Right lobe of liver (tissue), 6 donors: ENCODE measurements at regions not wholly inside any gene's neighbourhood (a gene's known extent, or its start where the extent isn't known, plus 50 kb on each side); places are given as distances from the start of the nearest gene placed in this dataset.
"Not testable (repeated sequence)": the region's sequence is repeated elsewhere in the genome, so short reads cannot be mapped to it uniquely, and the experiment has no call there.

ENCODE experiments used
- ATAC-seq, 4 donors: fragments of 200-7000 bp; cut with Tn5 transposase; one replicate each; pipeline ENCODE4 v1.9.1; 2020; ENCODE audit warnings: mild to moderate bottlenecking in 4 of 4, moderate library complexity in 4 of 4
- DNase-seq, 3 donors: peaks; one replicate each; pipeline ENCODE4 v3.0.0-alpha.2; 2020
- H3K27ac ChIP-seq, 3 donors: fragments of 200-600 bp; one replicate each; pipeline ENCODE4 v1.8.0; 2022
- H3K27me3 ChIP-seq, 2 donors: fragments of 200-600 bp; one replicate each; pipeline ENCODE4 v1.8.0; 2022
- H3K36me3 ChIP-seq, 4 donors: fragments of 200-600 bp; sonication (generic) in 1 of 4; one replicate each; pipeline versions ENCODE4 v1.5.1 to v1.8.0; 2017 to 2022; ENCODE audit warnings: control low read depth in 1 of 4
- H3K4me1 ChIP-seq, 4 donors: fragments of 200-600 bp; sonication (generic) in 1 of 4; one replicate each; pipeline versions ENCODE4 v1.5.1 to v1.8.0; 2017 to 2022; ENCODE audit warnings: control low read depth in 1 of 4
- H3K4me3 ChIP-seq, 3 donors: fragments of 200-600 bp; one replicate each; pipeline ENCODE4 v1.8.0; 2022
- H3K9me3 ChIP-seq, 4 donors: fragments of 200-600 bp; sonication (generic) in 1 of 4; one replicate each; pipeline versions ENCODE4 v1.5.1 to v1.8.0; 2017 to 2022; ENCODE audit warnings: control low read depth in 1 of 4
- POLR2A ChIP-seq: fragments of 450-650 bp; IDR thresholded peaks from one replicate; pipeline ENCODE4 v1.6.1; 2017; ENCODE audit warnings: antibody characterized with exemption, mild to moderate bottlenecking
- WGBS: methylation state at CpG from one replicate; pipeline ENCODE4 v1.1.6; 2018; ENCODE audit warnings: low coverage, low lambda C conversion rate; ENCODE audit not compliant: insufficient coverage; ENCODE audit errors: missing lambda C conversion rate; 5-methylcytosine and 5-hydroxymethylcytosine counted together
- intact Hi-C, 2 donors: fragments of 100-400 bp; cut with DNase I; formaldehyde crosslinking; loops; one replicate each; pipeline versions ENCODE4 v1.11.2 to v1.14.1; 2022
- TF ChIP-seq, protein P1 (sequence below), 4 donors: fragments of 200-600 bp in 3 of 4; fragments of 450-650 bp in 1 of 4; IDR thresholded peaks; one replicate each; pipeline versions ENCODE4 v1.5.1 to v1.8.0; 2016 to 2022; ENCODE audit warnings: antibody characterized with exemption in 4 of 4, mild to moderate bottlenecking in 2 of 4
- donor health status: DM: no; HTN: yes; CAD: no.
- donor health status: DM: no; HTN: no; CAD: no.
- donor health status: DM: no; HTN: no; CAD: no.
- donor health status: DM: no; HTN: yes; CAD: no.
- donor health status: DM: no; HTN: yes; CAD: no.

- Histone ChIP-seq H3K4me3 (no peak overlapping the region), H3K4me1 (peaks cover 0 to 11% (median 2%) of the 10 kb centered on the region in 4 donors), H3K36me3 (no peaks in the 10 kb centered on the region), H3K27me3 (no peaks in the 10 kb centered on the region), H3K9me3 (no peaks in the 10 kb centered on the region), H3K27ac (no peak overlapping the region)
- intact Hi-C loops = no loop called here
- 83% methylated on average over 11 of the region's 11 CpGs for WGBS
- no peak for ATAC-seq
- no peak for TF ChIP-seq POLR2A
- TF ChIP-seq, protein P1, sequence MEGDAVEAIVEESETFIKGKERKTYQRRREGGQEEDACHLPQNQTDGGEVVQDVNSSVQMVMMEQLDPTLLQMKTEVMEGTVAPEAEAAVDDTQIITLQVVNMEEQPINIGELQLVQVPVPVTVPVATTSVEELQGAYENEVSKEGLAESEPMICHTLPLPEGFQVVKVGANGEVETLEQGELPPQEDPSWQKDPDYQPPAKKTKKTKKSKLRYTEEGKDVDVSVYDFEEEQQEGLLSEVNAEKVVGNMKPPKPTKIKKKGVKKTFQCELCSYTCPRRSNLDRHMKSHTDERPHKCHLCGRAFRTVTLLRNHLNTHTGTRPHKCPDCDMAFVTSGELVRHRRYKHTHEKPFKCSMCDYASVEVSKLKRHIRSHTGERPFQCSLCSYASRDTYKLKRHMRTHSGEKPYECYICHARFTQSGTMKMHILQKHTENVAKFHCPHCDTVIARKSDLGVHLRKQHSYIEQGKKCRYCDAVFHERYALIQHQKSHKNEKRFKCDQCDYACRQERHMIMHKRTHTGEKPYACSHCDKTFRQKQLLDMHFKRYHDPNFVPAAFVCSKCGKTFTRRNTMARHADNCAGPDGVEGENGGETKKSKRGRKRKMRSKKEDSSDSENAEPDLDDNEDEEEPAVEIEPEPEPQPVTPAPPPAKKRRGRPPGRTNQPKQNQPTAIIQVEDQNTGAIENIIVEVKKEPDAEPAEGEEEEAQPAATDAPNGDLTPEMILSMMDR (IDR thresholded peaks at IDR 0.05) = no peak
- no peak for DNase-seq
Observed at GRCh38 chr2:242065426-242065825, 195.9 kb downstream of the RTP5 start.

DNA sequence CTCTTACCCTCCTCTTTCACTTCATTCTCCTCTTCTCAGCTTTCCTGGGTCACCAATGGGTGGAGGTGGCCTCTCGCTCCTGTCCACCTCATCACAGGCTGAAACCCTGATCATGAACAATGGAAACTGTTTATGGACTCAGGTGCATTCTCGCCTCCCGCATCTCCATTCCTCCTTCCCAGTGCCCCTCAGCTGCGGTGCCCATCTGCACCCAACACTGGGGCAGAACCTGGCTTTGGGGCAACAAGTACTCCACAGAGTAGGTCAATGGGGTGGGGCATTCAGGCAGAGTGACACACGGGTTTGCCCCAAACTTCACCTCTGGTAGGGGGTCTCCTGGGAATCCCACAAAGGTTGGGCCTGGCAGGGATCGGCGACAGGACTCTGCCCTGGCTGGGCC lies 199.5 kb downstream of the RTP5 start:
- 93% methylated on average over 4 of the region's 7 CpGs for WGBS
- H3K27me3 ChIP-seq = no peaks in the 10 kb centered on the region
- DNase-seq (no peak), ATAC-seq (no peak)
- no peaks in the 10 kb centered on the region for H3K9me3 ChIP-seq
- peaks cover 0 to 16% (median 4%) of the 10 kb centered on the region in 4 donors for H3K4me1 ChIP-seq
- TF ChIP-seq POLR2A = no peak
- TF ChIP-seq, protein P1 (IDR thresholded peaks at IDR 0.05) = no peak
- intact Hi-C loops = no loop called here
- H3K4me3 ChIP-seq = no peak overlapping the region
- no peaks in the 10 kb centered on the region for H3K36me3 ChIP-seq
- peak overlapping the region; percentile 11 to 63 (median 57) for H3K27ac ChIP-seq

DNA sequence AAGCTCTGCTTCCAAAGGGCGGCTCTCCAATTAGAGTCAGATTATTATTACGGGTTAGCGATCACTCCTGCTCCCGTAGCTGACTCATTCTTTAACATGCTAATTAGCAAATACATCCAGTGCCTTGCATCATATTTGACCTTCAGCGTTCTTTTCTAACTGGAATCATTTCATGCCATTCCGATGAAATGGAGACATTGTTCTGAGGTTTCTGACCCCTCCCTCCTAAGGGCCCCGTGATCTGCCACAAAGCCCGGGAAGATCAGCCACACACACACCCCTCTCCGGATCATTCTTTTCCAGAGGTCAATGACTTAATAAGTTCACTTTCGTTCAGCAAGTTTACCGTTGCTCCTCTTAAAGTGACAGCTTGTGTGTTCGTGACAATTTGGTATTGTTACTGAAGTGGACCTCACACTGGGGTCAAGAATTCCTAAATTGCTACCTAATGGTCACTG lies 200.4 kb downstream of the RTP5 start:
- H3K9me3 ChIP-seq, H3K4me3 ChIP-seq, intact Hi-C loops, H3K36me3 ChIP-seq, H3K27me3 ChIP-seq: not testable (repeated sequence)
- H3K27ac ChIP-seq = peak overlapping the region; percentile 24 to 72 (median 70)
- H3K4me1 ChIP-seq = peaks cover 0 to 23% (median 6%) of the 10 kb centered on the region in 4 donors
- DNase-seq (peak; percentile 60 to 75 (median 72)), ATAC-seq (peak; percentile 88 to 92 (median 89))
- WGBS = 24% methylated on average over 12 of the region's 12 CpGs

GRCh38 chr2:242070726-242071125 lies 201.2 kb downstream of the RTP5 start:
- Histone ChIP-seq H3K27ac (peak overlapping the region; percentile 24 to 72 (median 70)), H3K4me1 (peaks cover 0 to 30% (median 10%) of the 10 kb centered on the region in 4 donors)
- no CpG with 5 or more reads among the region's 11 CpGs for WGBS
- intact Hi-C loops, H3K4me3 ChIP-seq, H3K9me3 ChIP-seq, H3K27me3 ChIP-seq, H3K36me3 ChIP-seq, DNase-seq: not testable (repeated sequence)
- peak; percentile 1 to 35 (median 22) for ATAC-seq

GRCh38 chr2:242071377-242071776 lies 201.8 kb downstream of the RTP5 start:
- 84% methylated on average over 3 of the region's 7 CpGs for WGBS
- H3K36me3 ChIP-seq, H3K9me3 ChIP-seq, intact Hi-C loops, ATAC-seq, H3K27ac ChIP-seq, H3K4me3 ChIP-seq, DNase-seq, H3K27me3 ChIP-seq: not testable (repeated sequence)
- H3K4me1 ChIP-seq = peaks cover 0 to 32% (median 10%) of the 10 kb centered on the region in 4 donors

- WGBS = 100% methylated on average over 1 of the region's 11 CpGs
Observed at GRCh38 chr2:242071936-242072335, 202.4 kb downstream of the RTP5 start.

More at GRCh38 chr2:242071936-242072335, 202.4 kb downstream of the RTP5 start:
- H3K9me3 ChIP-seq, H3K27ac ChIP-seq, ATAC-seq, H3K27me3 ChIP-seq, H3K36me3 ChIP-seq, DNase-seq, intact Hi-C loops, H3K4me3 ChIP-seq: not testable (repeated sequence)
- H3K4me1 ChIP-seq = peaks cover 0 to 32% (median 10%) of the 10 kb centered on the region in 4 donors
